H9 (cell line): ENCODE measurements at regions not wholly inside any gene's neighbourhood (a gene's known extent, or its start where the extent isn't known, plus 50 kb on each side); places are given as distances from the start of the nearest gene placed in this dataset.

Experiments used
- DNase-seq: peaks from one replicate; pipeline ENCODE4 v3.0.0-alpha.2; 2017
- H2AFZ ChIP-seq: one replicate; pipeline ENCODE4 v1.6.1; 2013; ENCODE audit warnings: mild to moderate bottlenecking, low read length, control low read depth, moderate library complexity
- H2AK5ac ChIP-seq: 2 replicates; pipeline ENCODE4 v1.6.1; 2013; ENCODE audit warnings: low read length, control low read depth, mixed read lengths; ENCODE audit not compliant: insufficient read length
- H2BK120ac ChIP-seq: one replicate; pipeline ENCODE4 v1.6.1; 2013; ENCODE audit warnings: low read depth, mild to moderate bottlenecking, low read length, control low read depth, inconsistent platforms; ENCODE audit not compliant: poor library complexity, severe bottlenecking
- H2BK12ac ChIP-seq: 2 replicates; pipeline ENCODE4 v1.6.1; 2013; ENCODE audit warnings: low read length, control low read depth, mixed read lengths, low read depth; ENCODE audit not compliant: insufficient read length
- H2BK15ac ChIP-seq: 2 replicates; pipeline ENCODE4 v1.6.1; 2013; ENCODE audit warnings: low read depth, low read length, control low read depth
- H2BK20ac ChIP-seq: one replicate; pipeline ENCODE4 v1.6.1; 2013; ENCODE audit warnings: low read depth, mild to moderate bottlenecking, low read length, control low read depth, inconsistent platforms; ENCODE audit not compliant: poor library complexity, severe bottlenecking
- H2BK5ac ChIP-seq: 2 replicates; pipeline ENCODE4 v1.6.1; 2013; ENCODE audit warnings: low read length, control low read depth, mixed read lengths; ENCODE audit not compliant: insufficient read length
- H3K14ac ChIP-seq: 2 replicates; pipeline ENCODE4 v1.6.1; 2013; ENCODE audit warnings: low read length, control low read depth; ENCODE audit not compliant: insufficient read depth
- H3K18ac ChIP-seq: 2 replicates; pipeline ENCODE4 v1.6.1; 2013; ENCODE audit warnings: low read depth, mild to moderate bottlenecking, mixed read lengths, low read length, control low read depth; ENCODE audit not compliant: insufficient read length
- H3K23ac ChIP-seq: 2 replicates; pipeline ENCODE4 v1.6.1; 2013; ENCODE audit warnings: low read length, control low read depth, mixed read lengths, low read depth; ENCODE audit not compliant: insufficient read length
- H3K23me2 ChIP-seq: 2 replicates; pipeline ENCODE4 v1.6.1; 2013; ENCODE audit warnings: low read depth, mild to moderate bottlenecking, mixed read lengths, low read length, control low read depth; ENCODE audit not compliant: insufficient read length, poor library complexity, severe bottlenecking
- H3K27ac ChIP-seq: 2 replicates; pipeline ENCODE4 v1.5.1; 2013; ENCODE audit warnings: low read length, control low read depth, mixed read lengths, low read depth; ENCODE audit not compliant: insufficient read length
- H3K27me3 ChIP-seq: 2 replicates; pipeline ENCODE4 v1.6.1; 2013; ENCODE audit warnings: low read length, control low read depth, inconsistent platforms; ENCODE audit not compliant: insufficient read depth
- H3K4ac ChIP-seq: 2 replicates; pipeline ENCODE4 v1.6.1; 2013; ENCODE audit warnings: low read depth, mild to moderate bottlenecking, control low read depth, inconsistent platforms, low read length, moderate library complexity
- H3K4me1 ChIP-seq: 2 replicates; pipeline ENCODE4 v1.6.1; 2013; ENCODE audit warnings: low read length, control low read depth, inconsistent platforms; ENCODE audit not compliant: insufficient read depth
- H3K4me2 ChIP-seq: 2 replicates; pipeline ENCODE4 v1.6.1; 2013; ENCODE audit warnings: low read length, control low read depth, mixed read lengths; ENCODE audit not compliant: insufficient read length, insufficient read depth
- H3K56ac ChIP-seq: 2 replicates; pipeline ENCODE4 v1.6.1; 2013; ENCODE audit warnings: low read depth, mild to moderate bottlenecking, mixed read lengths, low read length, control low read depth; ENCODE audit not compliant: insufficient read length
- H3K79me1 ChIP-seq: 2 replicates; pipeline ENCODE4 v1.6.1; 2013; ENCODE audit warnings: low read depth, mild to moderate bottlenecking, moderate library complexity, low read length, control low read depth, inconsistent platforms; ENCODE audit not compliant: insufficient read depth, poor library complexity, severe bottlenecking
- H3K79me2 ChIP-seq: 2 replicates; pipeline ENCODE4 v1.6.1; 2013; ENCODE audit warnings: low read length, control low read depth, inconsistent platforms; ENCODE audit not compliant: insufficient read depth
- H3K9ac ChIP-seq: 2 replicates; pipeline ENCODE4 v1.6.1; 2013; ENCODE audit warnings: low read length, control low read depth, mixed read lengths; ENCODE audit not compliant: insufficient read length; ENCODE audit errors: extremely low read depth
- H3K9me3 ChIP-seq: one replicate; pipeline ENCODE4 v1.6.1; 2013; ENCODE audit warnings: low read depth, low read length, inconsistent platforms; ENCODE audit not compliant: control insufficient read depth
- H3T11ph ChIP-seq: one replicate; pipeline ENCODE4 v1.6.1; 2013; ENCODE audit warnings: mild to moderate bottlenecking, low read length, control low read depth, inconsistent platforms
- H4K20me1 ChIP-seq: one replicate; pipeline ENCODE4 v1.6.1; 2013; ENCODE audit not compliant: control insufficient read depth, insufficient read length, insufficient read depth
- H4K5ac ChIP-seq: 2 replicates; pipeline ENCODE4 v1.6.1; 2013; ENCODE audit warnings: low read depth, mild to moderate bottlenecking, mixed read lengths, low read length, control low read depth; ENCODE audit not compliant: insufficient read length
- H4K8ac ChIP-seq: replicated peaks from 2 replicates; pipeline ENCODE4 v1.6.1; 2013; ENCODE audit warnings: low read length, control low read depth, mixed read lengths, low read depth; ENCODE audit not compliant: insufficient read length
- H4K91ac ChIP-seq: 2 replicates; pipeline ENCODE4 v1.6.1; 2013; ENCODE audit warnings: low read depth, mild to moderate bottlenecking, moderate library complexity, mixed read lengths, low read length, control low read depth; ENCODE audit not compliant: insufficient read length
- H3K27ac Mint-ChIP-seq, 3 experiments: 2 replicates in 2 of 3; 3 replicates in 1 of 3; pipeline ENCODE4 v1.8.0; 2020 to 2021; ENCODE audit warnings: mixed read lengths in 3 of 3, mild to moderate bottlenecking in 1 of 3, moderate library complexity in 1 of 3
- H3K27me3 Mint-ChIP-seq: 2 replicates; pipeline ENCODE4 v1.8.0; 2021; ENCODE audit warnings: low read depth, mild to moderate bottlenecking, moderate library complexity, mixed read lengths
- H3K36me3 Mint-ChIP-seq, 3 experiments: 2 replicates in 2 of 3; 3 replicates in 1 of 3; pipeline ENCODE4 v1.8.0; 2020 to 2021; ENCODE audit warnings: low read depth in 3 of 3, mixed read lengths in 3 of 3; ENCODE audit not compliant: insufficient read depth in 1 of 3
- H3K4me1 Mint-ChIP-seq, 2 experiments: 2 replicates each; pipeline ENCODE4 v1.8.0; 2020; ENCODE audit warnings: mixed read lengths in 2 of 2
- H3K4me3 Mint-ChIP-seq, 2 experiments: 2 replicates in 1 of 2; 3 replicates in 1 of 2; pipeline ENCODE4 v1.8.0; 2020 to 2021; ENCODE audit warnings: mild to moderate bottlenecking in 2 of 2, mixed read lengths in 2 of 2, moderate library complexity in 1 of 2
- H3K9me3 Mint-ChIP-seq, 2 experiments: 2 replicates in 1 of 2; 3 replicates in 1 of 2; pipeline ENCODE4 v1.8.0; 2020; ENCODE audit warnings: mild to moderate bottlenecking in 2 of 2, mixed read lengths in 2 of 2, moderate library complexity in 1 of 2
- WGBS: extraction: QIAGEN DNeasy Blood & Tissue Kit; methylation state at CpG from one replicate; pipeline ENCODE4 v1.1.7; 2013; ENCODE audit warnings: missing lambda C conversion rate, low lambda C conversion rate, mixed read lengths; ENCODE audit not compliant: insufficient read length; ENCODE audit errors: extremely low coverage; 5-methylcytosine and 5-hydroxymethylcytosine counted together
- TF ChIP-seq, protein P1 (sequence below): fragments of 200-600 bp; sonication (generic); conservative IDR thresholded peaks from 3 replicates; pipeline ENCODE4 v1.8.0; 2021; ENCODE audit warnings: antibody characterized with exemption, mild to moderate bottlenecking

DNA sequence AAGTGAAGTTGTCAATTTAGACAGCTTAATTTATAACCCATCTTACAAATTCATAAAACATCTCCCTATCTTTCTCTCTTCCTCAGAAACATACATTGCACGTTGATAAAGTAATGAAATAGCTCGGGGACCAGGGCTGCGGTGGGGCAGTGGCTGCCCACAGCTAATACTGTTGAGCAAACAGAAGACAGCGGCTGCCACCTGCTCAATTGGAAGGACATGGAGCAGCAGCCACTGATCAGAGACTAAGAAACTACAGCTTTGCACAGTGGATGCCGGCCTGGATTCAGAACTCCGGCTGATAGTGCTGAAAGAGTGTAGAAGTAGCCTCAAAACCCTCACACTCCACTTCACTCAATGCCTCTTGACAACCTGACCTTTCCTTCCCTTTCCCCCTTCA is 157.9 kb upstream of the PDE10A start:
- peaks cover 47 to 49% of the 10 kb centered on the region in 2 experiments for H3K4me1 Mint-ChIP-seq
- H3T11ph ChIP-seq = no peak overlapping the region
- H3K27ac Mint-ChIP-seq = no peak overlapping the region
- no peak overlapping the region for H2BK5ac ChIP-seq
- TF ChIP-seq, protein P1, sequence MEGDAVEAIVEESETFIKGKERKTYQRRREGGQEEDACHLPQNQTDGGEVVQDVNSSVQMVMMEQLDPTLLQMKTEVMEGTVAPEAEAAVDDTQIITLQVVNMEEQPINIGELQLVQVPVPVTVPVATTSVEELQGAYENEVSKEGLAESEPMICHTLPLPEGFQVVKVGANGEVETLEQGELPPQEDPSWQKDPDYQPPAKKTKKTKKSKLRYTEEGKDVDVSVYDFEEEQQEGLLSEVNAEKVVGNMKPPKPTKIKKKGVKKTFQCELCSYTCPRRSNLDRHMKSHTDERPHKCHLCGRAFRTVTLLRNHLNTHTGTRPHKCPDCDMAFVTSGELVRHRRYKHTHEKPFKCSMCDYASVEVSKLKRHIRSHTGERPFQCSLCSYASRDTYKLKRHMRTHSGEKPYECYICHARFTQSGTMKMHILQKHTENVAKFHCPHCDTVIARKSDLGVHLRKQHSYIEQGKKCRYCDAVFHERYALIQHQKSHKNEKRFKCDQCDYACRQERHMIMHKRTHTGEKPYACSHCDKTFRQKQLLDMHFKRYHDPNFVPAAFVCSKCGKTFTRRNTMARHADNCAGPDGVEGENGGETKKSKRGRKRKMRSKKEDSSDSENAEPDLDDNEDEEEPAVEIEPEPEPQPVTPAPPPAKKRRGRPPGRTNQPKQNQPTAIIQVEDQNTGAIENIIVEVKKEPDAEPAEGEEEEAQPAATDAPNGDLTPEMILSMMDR = no peak
- no peaks in the 10 kb centered on the region for H4K20me1 ChIP-seq
- no peak overlapping the region for H3K27ac ChIP-seq
- no peak overlapping the region for H3K56ac ChIP-seq
- DNase-seq = no peak
- H3K23me2 ChIP-seq = no peaks in the 10 kb centered on the region
- H3K4ac ChIP-seq = no peak overlapping the region
- no peaks in the 10 kb centered on the region for H3K9me3 ChIP-seq
- no peaks in the 10 kb centered on the region for H3K36me3 Mint-ChIP-seq
- H2BK120ac ChIP-seq = no peak overlapping the region
- H3K79me2 ChIP-seq = no peaks in the 10 kb centered on the region
- H3K4me1 ChIP-seq = peaks cover 15% of the 10 kb centered on the region; the same call in 1 of the 2 replicates
- H3K4me2 ChIP-seq = no peak overlapping the region
- H2BK15ac ChIP-seq = no peak overlapping the region
- no peak overlapping the region for H3K18ac ChIP-seq
- WGBS = no CpG with 5 or more reads among the region's 6 CpGs
- H3K27me3 ChIP-seq = no peaks in the 10 kb centered on the region
- no peak overlapping the region for H2AK5ac ChIP-seq
- no peak overlapping the region for H4K8ac ChIP-seq
- no peak overlapping the region for H3K23ac ChIP-seq
- no peak overlapping the region for H2AFZ ChIP-seq
- H3K79me1 ChIP-seq = no peaks in the 10 kb centered on the region
- H2BK20ac ChIP-seq = no peak overlapping the region
- H2BK12ac ChIP-seq = no peak overlapping the region
- H3K9me3 Mint-ChIP-seq = no peaks in the 10 kb centered on the region; a peak in 1 of 5 replicates
- no peak overlapping the region for H3K4me3 Mint-ChIP-seq
- H3K9ac ChIP-seq = no peak overlapping the region
- no peak overlapping the region for H4K91ac ChIP-seq
- H4K5ac ChIP-seq = no peak overlapping the region
- peaks cover 9% of the 10 kb centered on the region for H3K27me3 Mint-ChIP-seq
- no peak overlapping the region for H3K14ac ChIP-seq
